Adrenal gland (tissue), 9 donors: ENCODE measurements at regions not wholly inside any gene's neighbourhood (a gene's known extent, or its start where the extent isn't known, plus 50 kb on each side); places are given as distances from the start of the nearest gene placed in this dataset.
"Not testable (repeated sequence)": the region's sequence is repeated elsewhere in the genome, so short reads cannot be mapped to it uniquely, and the experiment has no call there.

Source experiments
- DNase-seq, 7 donors: peaks; one replicate each; pipeline ENCODE4 v3.0.0-alpha.2; 2019 to 2020
- H3K27ac ChIP-seq, 5 donors: fragments of 200-600 bp; sonication (generic) in 4 of 5; 1 replicate in 3 of 5; 2 replicates in 2 of 5; pipeline versions ENCODE4 v1.5.1 to v1.8.0; 2016 to 2020; ENCODE audit warnings: mild to moderate bottlenecking in 1 of 5
- H3K27me3 ChIP-seq: fragments of 200-600 bp; 2 replicates; pipeline ENCODE4 v1.8.0; 2021
- H3K36me3 ChIP-seq, 2 donors: fragments of 200-600 bp; replicated peaks in 1 of 2; 1 replicate in 1 of 2; 2 replicates in 1 of 2; pipeline versions ENCODE4 v1.5.1 to v1.8.0; 2018 to 2022
- H3K4me1 ChIP-seq, 2 donors: fragments of 200-600 bp; replicated peaks in 1 of 2; 1 replicate in 1 of 2; 2 replicates in 1 of 2; pipeline versions ENCODE4 v1.5.1 to v1.8.0; 2018 to 2021
- H3K4me3 ChIP-seq, 4 donors: fragments of 200-600 bp; sonication (generic) in 3 of 4; one replicate each; pipeline ENCODE4 v1.5.1; 2016 to 2018
- H3K9me3 ChIP-seq, 3 donors: fragments of 200-600 bp; sonication (generic) in 1 of 3; replicated peaks in 1 of 3; 1 replicate in 2 of 3; 2 replicates in 1 of 3; pipeline versions ENCODE4 v1.5.1 to v1.8.0; 2016 to 2021
- CTCF ChIP-seq, 6 experiments: fragments of 450-650 bp in 4 of 6; fragments of 200-600 bp in 2 of 6; sonication (generic) in 1 of 6; IDR thresholded peaks; 1 replicate in 5 of 6; 2 replicates in 1 of 6; pipeline versions ENCODE4 v1.5.1 to v1.8.0; 2016 to 2021; ENCODE audit warnings: antibody characterized with exemption in 6 of 6, mild to moderate bottlenecking in 2 of 6, moderate library complexity in 1 of 6
- POLR2A ChIP-seq, 2 donors: fragments of 450-650 bp; IDR thresholded peaks; one replicate each; pipeline ENCODE4 v1.6.1; 2017; ENCODE audit warnings: antibody characterized with exemption in 2 of 2, mild to moderate bottlenecking in 2 of 2, moderate library complexity in 1 of 2
- WGBS, 4 donors: extraction: QIAGEN DNeasy Blood & Tissue Kit in 2 of 4; methylation state at CpG; one replicate each; pipeline versions ENCODE4 v1.1.5 to v1.1.7; 2013 to 2017; 5-methylcytosine and 5-hydroxymethylcytosine counted together
- intact Hi-C, 2 donors: fragments of 100-400 bp; cut with DNase I; formaldehyde crosslinking; loops; one replicate each; pipeline versions ENCODE4 v1.14.1 to v1.15.0; 2022 to 2023
- donor health status: healthy with polysubstance abuse.
- donor health status: Bipolar disorder and iron deficiency.
- donor health status: DM: yes; HTN: yes; CAD: no.
- donor health status: DM: no; HTN: no; CAD: no.
- donor health status: DM: no; HTN: no; CAD: no.

- intact Hi-C loops = no loop called here
- peaks cover 0 to 13% (median 7%) of the 10 kb centered on the region in 3 donors for H3K9me3 ChIP-seq
- H3K27me3 ChIP-seq = peaks cover 10% of the 10 kb centered on the region
- no peak overlapping the region for H3K27ac ChIP-seq
- TF ChIP-seq CTCF (IDR thresholded peaks at IDR 0.05) (no peak), POLR2A (IDR thresholded peaks at IDR 0.05) (no peak)
- no peak for DNase-seq
- no peaks in the 10 kb centered on the region for H3K4me1 ChIP-seq
- H3K36me3 ChIP-seq = no peaks in the 10 kb centered on the region
- no peak overlapping the region for H3K4me3 ChIP-seq
- WGBS, 4 donors = 53 to 67% (median 61%) methylated on average over 2 of the region's 2 CpGs
Measured at GRCh38 chr15:60280259-60280658, 117.5 kb downstream of the ANXA2 start.

GRCh38 chr15:60283936-60284335 is 113.8 kb downstream of the ANXA2 start:
- DNase-seq = no peak
- intact Hi-C loops = no loop called here
- H3K27ac ChIP-seq = no peak overlapping the region
- TF ChIP-seq CTCF (IDR thresholded peaks at IDR 0.05) (no peak), POLR2A (IDR thresholded peaks at IDR 0.05) (no peak)
- H3K9me3 ChIP-seq = no peaks in the 10 kb centered on the region
- H3K36me3 ChIP-seq = no peaks in the 10 kb centered on the region
- H3K4me1 ChIP-seq = no peaks in the 10 kb centered on the region
- H3K4me3 ChIP-seq = no peak overlapping the region
- H3K27me3 ChIP-seq = peaks cover 7% of the 10 kb centered on the region

DNA sequence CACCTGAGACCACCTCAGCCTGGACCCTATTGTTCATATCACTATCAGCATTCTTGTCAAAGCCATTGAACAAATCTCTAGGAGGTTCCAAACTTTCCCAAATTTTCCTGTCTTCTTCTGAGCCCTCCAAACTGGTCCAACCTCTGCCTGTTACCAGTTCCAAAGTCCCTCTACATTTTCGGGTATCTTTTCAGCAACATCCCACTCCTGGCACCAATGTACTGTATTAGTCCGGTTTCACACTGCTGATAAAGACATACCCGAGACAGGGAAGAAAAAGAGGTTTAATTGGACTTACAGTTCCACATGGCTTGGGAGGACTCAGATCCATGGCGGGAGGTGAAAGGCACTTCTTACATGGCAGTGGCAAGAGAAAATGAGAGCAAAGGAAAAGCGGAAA is 101.9 kb downstream of the ANXA2 start:
- H3K4me1 ChIP-seq, intact Hi-C loops, H3K9me3 ChIP-seq, DNase-seq, H3K27ac ChIP-seq, H3K36me3 ChIP-seq, H3K4me3 ChIP-seq, H3K27me3 ChIP-seq: not testable (repeated sequence)
- 79 to 85% (median 85%) methylated on average over 5 of the region's 5 CpGs for WGBS, 4 donors

- Histone ChIP-seq H3K4me1 (no peaks in the 10 kb centered on the region), H3K9me3 (no peaks in the 10 kb centered on the region), H3K27ac (no peak overlapping the region), H3K36me3 (no peaks in the 10 kb centered on the region), H3K27me3 (no peaks in the 10 kb centered on the region), H3K4me3 (no peak overlapping the region)
- TF ChIP-seq CTCF (IDR thresholded peaks at IDR 0.05) (no peak), POLR2A (IDR thresholded peaks at IDR 0.05) (no peak)
- WGBS, 4 donors = 85 to 89% (median 86%) methylated on average over 3 of the region's 3 CpGs
- DNase-seq = no peak
- intact Hi-C loops = no loop called here
Measured at GRCh38 chr15:60297047-60297446, 100.7 kb downstream of the ANXA2 start.
